Hypothalamus (tissue), 51 donors: ENCODE measurements at regions not wholly inside any gene's neighbourhood (a gene's known extent, or its start where the extent isn't known, plus 50 kb on each side); places are given as distances from the start of the nearest gene placed in this dataset.
"Not testable (repeated sequence)": the region's sequence is repeated elsewhere in the genome, so short reads cannot be mapped to it uniquely, and the experiment has no call there.

Experiments
- DNase-seq, 51 donors: peaks; one replicate each; lab custom pipeline; 2025; lab: John Stamatoyannopoulos, UW

DNA sequence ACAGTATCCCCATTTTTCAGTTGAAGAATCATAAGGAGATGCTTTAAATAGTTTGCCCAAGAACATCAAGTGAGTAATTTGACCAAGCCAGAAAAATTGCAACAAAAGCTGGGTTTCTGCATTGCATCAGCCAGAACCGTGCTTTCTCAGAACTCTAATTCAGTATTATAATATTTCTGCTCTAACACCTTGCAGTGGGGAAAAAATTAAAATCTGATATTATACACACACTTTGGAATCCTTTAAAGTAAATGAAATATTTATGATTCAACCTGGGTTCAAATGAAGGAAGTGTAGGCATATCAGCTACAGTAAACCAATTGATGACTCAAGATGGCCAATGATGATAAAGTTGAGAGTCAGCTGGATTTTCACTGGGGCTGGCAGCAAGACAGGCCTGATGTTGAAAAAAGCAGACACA, 387.6 kb upstream of the ZFP42 start:
- DNase-seq, result no peak

DNA sequence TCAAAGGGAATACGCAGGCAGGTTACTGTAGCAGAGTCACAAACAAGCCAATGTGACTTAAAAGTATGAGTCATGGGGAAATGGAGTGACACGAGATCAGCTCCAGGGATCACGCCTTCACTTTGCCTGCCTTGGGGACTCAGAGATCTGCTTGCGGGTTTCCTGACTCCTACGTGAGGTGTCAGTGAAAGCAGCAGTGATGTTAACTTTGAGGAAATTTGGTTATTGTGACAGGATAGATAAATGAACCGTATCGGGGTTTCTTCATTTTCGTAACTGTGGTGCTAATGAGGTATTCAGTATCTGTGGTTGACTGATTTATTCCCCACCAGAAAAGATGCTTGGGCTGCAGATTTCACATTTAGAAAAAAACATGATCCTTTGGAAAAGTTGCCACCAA, 383.3 kb upstream of the ZFP42 start:
- DNase-seq, result peak in 2 of 51 donors; percentile 6 to 7

GRCh38 chr4:187613089-187613839, 382.3 kb upstream of the ZFP42 start:
- DNase-seq, result no peak

DNA sequence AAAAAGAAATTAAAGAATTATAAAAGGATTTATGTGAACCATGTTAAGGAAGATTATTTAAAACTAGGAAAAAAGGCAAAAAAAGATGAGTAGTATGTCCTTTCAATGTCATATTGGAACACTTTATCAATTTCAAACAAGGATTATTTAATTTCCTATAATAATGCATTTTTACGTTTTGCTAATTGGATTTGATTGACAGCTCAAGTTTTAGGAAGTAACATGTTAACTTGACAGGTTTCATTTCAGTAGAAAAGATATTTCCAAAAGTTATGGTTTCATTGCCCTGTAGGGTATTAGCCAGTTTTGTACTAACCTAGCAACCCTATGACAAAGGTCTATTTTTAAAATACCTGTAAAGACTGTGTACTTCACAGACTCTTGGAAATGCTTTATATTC, 379.6 kb upstream of the ZFP42 start:
- DNase-seq, result no peak

- no peak for DNase-seq
Observed at GRCh38 chr4:187617113-187617512, 378.5 kb upstream of the ZFP42 start.

- no peak for DNase-seq
Observed at GRCh38 chr4:187618701-187619281, 376.8 kb upstream of the ZFP42 start.

DNA sequence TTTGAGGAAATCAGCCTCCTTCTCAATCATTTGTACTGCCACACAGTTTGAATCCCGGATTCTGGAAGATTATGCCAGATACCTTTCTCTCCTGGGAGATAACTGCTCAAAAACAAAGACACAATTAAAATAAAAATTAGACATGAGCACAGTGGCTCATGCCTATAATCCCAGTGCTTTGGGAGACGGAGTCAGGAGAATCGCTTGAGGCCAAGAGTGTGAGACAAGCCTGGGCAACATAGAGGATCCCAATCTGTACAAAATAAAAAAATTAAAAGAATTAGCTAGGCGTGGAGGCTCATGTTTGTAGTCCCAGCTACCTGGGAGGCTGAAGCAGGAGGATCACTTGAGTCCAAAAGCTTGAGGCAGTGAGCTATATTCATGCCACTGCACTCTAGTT, 376.3 kb upstream of the ZFP42 start:
- no peak for DNase-seq

GRCh38 chr4:187632260-187632995, 363.1 kb upstream of the ZFP42 start:
- DNase-seq, result no peak

DNA sequence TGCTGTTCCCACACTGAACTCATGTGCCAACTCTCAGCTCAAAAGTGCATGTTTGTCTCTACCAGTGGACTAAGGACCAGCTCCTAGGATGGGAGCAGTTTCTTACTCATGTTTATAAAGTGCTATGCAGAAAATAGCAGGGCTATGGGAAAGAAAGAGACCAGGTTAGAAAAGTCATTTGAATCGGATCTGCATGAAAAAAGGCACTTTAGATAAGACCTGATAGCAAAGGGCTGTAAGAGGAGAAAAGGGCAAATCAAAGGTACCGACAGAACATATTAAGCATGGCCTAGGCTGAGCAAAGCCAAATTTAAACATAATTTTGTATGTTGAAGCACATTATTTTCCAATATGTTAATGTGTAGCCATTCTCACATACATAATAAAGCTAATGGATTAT, 362.3 kb upstream of the ZFP42 start:
- no peak for DNase-seq

DNA sequence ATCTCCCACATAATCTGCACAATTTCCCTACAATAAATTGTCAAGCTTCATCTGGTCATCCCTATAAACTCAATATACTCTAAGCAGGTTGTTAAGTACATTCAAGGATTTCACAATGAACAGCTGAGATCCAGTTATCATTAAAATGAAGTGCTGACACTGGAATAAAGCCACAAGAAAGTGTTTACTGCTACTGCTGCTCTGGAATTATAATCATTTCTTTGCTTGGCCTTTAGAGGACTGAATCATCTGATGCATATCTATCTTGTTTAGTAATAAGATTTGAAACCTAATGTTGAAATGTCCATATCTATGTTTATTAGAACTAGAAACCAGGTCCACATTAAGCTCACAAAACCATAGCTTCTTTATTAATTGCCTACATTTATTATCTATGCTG, 338.6 kb upstream of the ZFP42 start:
- DNase-seq, result no peak

DNA sequence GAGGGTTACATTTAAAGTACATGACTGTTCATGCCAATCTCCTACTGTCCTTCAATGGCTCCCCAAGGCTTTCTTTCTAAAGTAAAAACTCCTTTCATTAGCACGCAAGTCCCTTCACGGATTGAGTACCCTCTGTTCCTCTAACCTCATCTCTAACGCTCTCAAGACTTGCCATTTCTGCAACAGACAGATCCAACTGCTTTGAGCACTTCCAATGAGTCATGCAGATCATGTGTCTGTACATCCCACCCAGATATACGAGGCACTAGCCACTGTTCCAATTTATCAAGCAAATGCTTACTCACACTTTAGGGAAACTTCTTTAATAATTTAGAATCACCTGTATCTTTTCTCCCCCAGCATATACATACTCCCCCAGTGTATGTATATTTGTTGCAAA, 332.5 kb upstream of the ZFP42 start:
- no peak for DNase-seq

DNA sequence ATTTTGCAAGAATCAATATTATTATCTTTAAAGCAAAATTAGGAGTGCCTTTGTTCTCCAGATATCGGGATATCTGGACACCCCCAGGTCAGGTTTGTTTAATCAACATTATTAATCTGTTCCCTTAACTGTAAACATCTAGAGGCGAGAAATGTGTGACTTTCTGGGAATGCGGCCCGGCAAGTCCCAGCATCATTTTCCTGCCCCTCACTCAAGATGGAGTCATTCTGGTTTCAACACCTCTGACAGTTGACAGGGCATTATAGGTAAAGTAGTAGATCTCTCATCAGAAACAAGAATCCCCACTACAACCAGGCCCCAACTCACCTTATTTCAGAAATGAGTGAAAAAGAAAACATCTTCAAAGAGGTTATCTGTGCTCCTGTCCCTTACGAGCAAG, 331.6 kb upstream of the ZFP42 start:
- DNase-seq, result no peak

- DNase-seq, result no peak
Observed at GRCh38 chr4:187665086-187665485, 330.5 kb upstream of the ZFP42 start.

- no peak for DNase-seq
Observed at GRCh38 chr4:187666034-187666433, 329.5 kb upstream of the ZFP42 start.

- DNase-seq, result no peak
Observed at GRCh38 chr4:187666697-187667494, 328.7 kb upstream of the ZFP42 start.

DNA sequence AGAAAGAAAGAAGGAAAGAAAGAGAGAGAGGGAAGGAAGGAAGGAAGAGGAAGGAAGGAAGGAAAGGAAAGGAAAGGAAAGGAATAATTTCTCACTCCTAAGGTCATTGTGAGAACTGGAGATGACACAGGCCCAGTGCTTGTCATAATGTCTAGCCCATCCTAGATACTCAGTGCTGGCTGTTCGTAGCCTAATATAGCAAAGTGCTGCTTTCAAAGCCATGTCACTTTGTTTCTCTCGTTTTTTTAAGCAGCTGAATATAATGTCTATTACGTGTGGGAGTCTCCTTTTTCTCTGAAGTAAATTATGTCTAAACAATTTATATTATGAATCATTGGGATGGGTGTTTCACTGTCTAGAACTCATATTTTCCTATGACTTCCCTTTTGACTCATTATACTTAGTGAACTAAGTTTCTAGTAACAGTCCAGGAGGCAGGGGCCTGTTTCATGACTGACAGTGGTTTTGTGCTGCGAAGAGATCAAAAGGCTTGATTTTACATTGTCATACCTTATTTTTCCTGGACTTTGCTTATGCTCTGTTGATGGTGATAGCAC, 327.0 kb upstream of the ZFP42 start:
- no peak for DNase-seq

DNA sequence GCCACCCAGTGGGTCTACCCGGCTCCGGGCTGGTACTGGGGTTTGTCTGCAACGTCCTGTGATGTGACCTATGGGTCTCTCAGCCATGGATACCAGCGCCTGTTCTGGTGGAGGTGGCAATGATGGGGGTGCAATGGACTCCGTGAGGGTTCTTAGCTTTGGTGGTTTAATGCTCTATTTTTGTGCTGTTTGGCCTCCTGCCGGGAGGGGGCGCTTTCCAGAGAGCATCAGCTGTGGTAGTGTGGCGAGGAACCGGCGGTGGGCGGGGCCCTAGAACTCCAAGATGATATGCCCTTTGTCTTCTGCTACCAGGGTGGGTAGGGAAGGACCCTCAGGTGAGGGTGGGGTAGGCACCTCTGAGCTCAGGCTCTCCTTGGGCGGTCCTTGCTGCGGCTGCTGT, 324.1 kb upstream of the ZFP42 start:
- not testable (repeated sequence) for DNase-seq

DNA sequence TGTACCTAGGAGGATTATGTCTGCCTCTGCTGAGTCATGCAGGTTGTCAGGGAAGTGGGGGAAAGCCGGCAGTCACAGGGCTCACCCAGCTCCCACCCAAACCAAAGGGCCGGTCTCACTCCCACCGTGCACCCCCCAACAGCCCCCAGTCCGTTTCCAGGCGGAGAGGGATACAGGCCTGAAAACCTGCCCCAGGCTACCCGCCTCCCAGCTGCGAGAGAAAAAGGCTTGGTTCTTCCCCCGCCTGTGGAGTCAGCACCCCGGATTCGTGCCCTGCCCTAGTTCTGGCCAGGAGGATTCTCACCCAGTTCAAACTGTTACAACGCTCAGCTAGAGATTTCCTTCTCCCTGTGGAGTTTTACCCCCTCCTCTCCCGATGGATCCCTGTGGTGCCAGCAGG, 323.6 kb upstream of the ZFP42 start:
- not testable (repeated sequence) for DNase-seq

DNA sequence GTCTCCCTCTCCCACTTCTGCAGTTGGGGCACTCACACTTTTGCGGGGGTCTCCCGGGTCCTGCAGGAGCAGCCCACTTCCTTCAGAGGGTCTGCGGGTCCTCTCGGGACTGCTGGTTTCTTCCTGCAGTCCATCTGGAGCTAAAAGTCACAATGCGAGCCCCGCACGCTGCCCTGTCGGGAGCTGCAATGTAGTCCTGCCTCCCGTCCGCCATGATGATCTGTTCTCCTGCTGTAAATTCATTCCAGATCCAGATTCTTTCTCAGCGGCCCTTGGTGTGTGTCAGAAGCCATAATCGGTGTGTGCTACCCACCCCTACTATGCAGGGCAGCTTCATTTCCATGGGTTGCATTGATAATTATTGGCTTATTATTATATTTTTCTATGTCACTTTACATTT, 323.0 kb upstream of the ZFP42 start:
- not testable (repeated sequence) for DNase-seq

DNA sequence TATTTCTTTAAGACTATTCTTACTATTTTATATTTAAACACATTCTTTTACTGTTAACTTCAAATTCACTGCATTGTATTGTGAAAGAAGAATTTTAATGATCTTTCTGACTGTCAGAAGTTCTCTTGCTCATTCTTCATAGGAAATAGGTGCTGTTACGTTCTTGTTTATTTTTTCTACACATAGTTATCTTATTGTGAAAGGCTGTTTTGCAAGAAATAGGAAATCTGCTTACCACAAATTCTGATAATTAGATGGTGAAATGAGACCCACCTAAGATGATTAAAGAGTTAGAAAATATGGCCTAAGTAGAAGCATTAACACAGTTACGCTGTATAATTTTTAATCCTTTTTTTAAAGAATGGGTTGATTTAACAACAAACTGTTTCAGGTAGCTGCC, 316.1 kb upstream of the ZFP42 start:
- DNase-seq, result no peak

- DNase-seq, result no peak
Observed at GRCh38 chr4:187685247-187685646, 310.3 kb upstream of the ZFP42 start.
